Erythroblast (primary cell): ENCODE measurements at regions not wholly inside any gene's neighbourhood (a gene's known extent, or its start where the extent isn't known, plus 50 kb on each side); places are given as distances from the start of the nearest gene placed in this dataset.

ENCODE experiments used
- GATA1 ChIP-seq: IDR thresholded peaks from 2 replicates; pipeline ENCODE4 v1.6.1; 2011; ENCODE audit warnings: low read depth, mild to moderate bottlenecking, control low read depth, low read length, moderate library complexity
- POLR2A ChIP-seq: IDR thresholded peaks from 2 replicates; pipeline ENCODE4 v1.6.1; 2011; ENCODE audit warnings: mild to moderate bottlenecking, low read length

GRCh38 chr12:42024495-42024830 is 120.2 kb downstream of the GXYLT1 start:
- no peak for TF ChIP-seq POLR2A
- TF ChIP-seq GATA1, result no peak
